ENCODE measurements at regions not wholly inside any gene's neighbourhood (a gene's known extent, or its start where the extent isn't known, plus 50 kb on each side); places are given as distances from the start of the nearest gene placed in this dataset.

GRCh38 chr13:31853643-31854326, 114.5 kb downstream of the RXFP2 start:
- H3K14ac ChIP-seq (replicated peaks; ENCODE audit: low read depth, low read length), result no peak overlapping the region
- no peaks in the 10 kb centered on the region for H3K36me3 ChIP-seq (ENCODE audit: control insufficient read depth, insufficient read depth, low read length)
- H3K4me2 ChIP-seq (ENCODE audit: low read depth, low read length), result no peak overlapping the region
- BruUV-seq (replicated peaks), result no TSS peak
- H4K20me1 ChIP-seq (ENCODE audit: insufficient read depth, low read length), result no peaks in the 10 kb centered on the region
- CTCF ChIA-PET, result no interaction called here
- no peak overlapping the region for H3K27ac ChIP-seq (ENCODE audit: insufficient read depth, low read length)
- H4K8ac ChIP-seq (ENCODE audit: low read depth in 2 of 2, low read length in 2 of 2), result no peak overlapping the region
- H3K9me3 ChIP-seq (ENCODE audit: control insufficient read depth, insufficient read depth, low read length), result no peaks in the 10 kb centered on the region
- no peaks in the 10 kb centered on the region for H3K9me1 ChIP-seq (ENCODE audit: insufficient read depth, low read length)
- ATAC-seq (ENCODE audit: low read depth) (no peak), DNase-seq (no peak)
- no peak overlapping the region for H4K5ac ChIP-seq (ENCODE audit: low read depth, low read length)
- H3K79me1 ChIP-seq (ENCODE audit: low read depth in 1 of 2, low read length in 2 of 2), result no peaks in the 10 kb centered on the region
- H2BK20ac ChIP-seq (ENCODE audit: low read depth, low read length), result no peak overlapping the region
- no peak overlapping the region for H2BK15ac ChIP-seq (ENCODE audit: low read depth, low read length)
- no peak overlapping the region for H4K91ac ChIP-seq (ENCODE audit: insufficient read depth, low read depth, low read length)
- no peak overlapping the region for H2AFZ ChIP-seq (replicated peaks; ENCODE audit: low read length, poor library complexity)
- POLR2A ChIA-PET (ENCODE audit: unreplicated experiment), result interaction anchor here (0.6 kb wide), 1 partner anchor 14 kb away, joined by 3 read pairs; no protein-coding TSS in a partner anchor
- no peaks in the 10 kb centered on the region for H3K4me1 ChIP-seq (ENCODE audit: control insufficient read depth, insufficient read depth, low read length)
- no peak overlapping the region for H2AK5ac ChIP-seq (ENCODE audit: low read depth, low read length)
- H3K23ac ChIP-seq (ENCODE audit: low read depth, low read length), result no peak overlapping the region
- no peak overlapping the region for H2AK9ac ChIP-seq (replicated peaks; ENCODE audit: low read depth, low read length, poor library complexity)
- no peak overlapping the region for H3K9ac ChIP-seq (ENCODE audit: low read depth, low read length)
- intact Hi-C loops (cut with micrococcal nuclease), result no loop called here
- H3K27me3 ChIP-seq (ENCODE audit: control insufficient read depth, insufficient read depth, low read length), result peaks cover 25% of the 10 kb centered on the region
- no peak for TF ChIP-seq POLR2A (IDR thresholded peaks at IDR 0.05; ENCODE audit: low read depth, low read length)
- TF ChIP-seq RCOR1 (IDR thresholded peaks at IDR 0.05; ENCODE audit: insufficient replicate concordance, low read length), result no peak
- no peak for TF ChIP-seq RFX5 (IDR thresholded peaks at IDR 0.05; ENCODE audit: low read depth, low read length)
- no peak for TF ChIP-seq NFE2L2 (IDR thresholded peaks at IDR 0.05; ENCODE audit: low read depth, low read length)
- no peak for TF ChIP-seq CEBPB (IDR thresholded peaks at IDR 0.05; ENCODE audit: low read depth, low read length)
- no peak for TF ChIP-seq MAFK (IDR thresholded peaks at IDR 0.05; ENCODE audit: low read depth, low read length)
- no peak for TF ChIP-seq FOS (IDR thresholded peaks at IDR 0.05; ENCODE audit: low read depth, low read length)
- no peak for TF ChIP-seq CTCF (conservative IDR thresholded peaks at IDR 0.05; ENCODE audit: low read depth, low read length)
- no peak for TF ChIP-seq SMC3 (IDR thresholded peaks at IDR 0.05; ENCODE audit: low read depth, low read length)
- no peak for TF ChIP-seq USF2 (IDR thresholded peaks at IDR 0.05; ENCODE audit: low read depth, low read length)
- no peak for TF ChIP-seq MXI1 (IDR thresholded peaks at IDR 0.05; ENCODE audit: borderline replicate concordance, low read depth, low read length)
- no peak for TF ChIP-seq BHLHE40 (IDR thresholded peaks at IDR 0.05; ENCODE audit: low read depth, low read length)
- no peak for TF ChIP-seq RAD21 (IDR thresholded peaks at IDR 0.05; ENCODE audit: low read length)
- no peak for TF ChIP-seq CHD1 (IDR thresholded peaks at IDR 0.05; ENCODE audit: low read depth, low read length)
- no peak for TF ChIP-seq MAZ (IDR thresholded peaks at IDR 0.05; ENCODE audit: borderline replicate concordance, low read depth, low read length)
- TF ChIP-seq, protein P1, sequence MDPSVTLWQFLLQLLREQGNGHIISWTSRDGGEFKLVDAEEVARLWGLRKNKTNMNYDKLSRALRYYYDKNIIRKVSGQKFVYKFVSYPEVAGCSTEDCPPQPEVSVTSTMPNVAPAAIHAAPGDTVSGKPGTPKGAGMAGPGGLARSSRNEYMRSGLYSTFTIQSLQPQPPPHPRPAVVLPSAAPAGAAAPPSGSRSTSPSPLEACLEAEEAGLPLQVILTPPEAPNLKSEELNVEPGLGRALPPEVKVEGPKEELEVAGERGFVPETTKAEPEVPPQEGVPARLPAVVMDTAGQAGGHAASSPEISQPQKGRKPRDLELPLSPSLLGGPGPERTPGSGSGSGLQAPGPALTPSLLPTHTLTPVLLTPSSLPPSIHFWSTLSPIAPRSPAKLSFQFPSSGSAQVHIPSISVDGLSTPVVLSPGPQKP (IDR thresholded peaks at IDR 0.05; ENCODE audit: borderline replicate concordance, low read depth, low read length), result no peak
- 88% methylated on average over 1 of the region's 6 CpGs; no CpG with 5 or more reads in 1 of the 2 experiments for WGBS, 2 experiments (ENCODE audit: extremely low coverage in 2 of 2, insufficient read length in 1 of 2)
- H2BK5ac ChIP-seq (ENCODE audit: low read depth, low read length, poor library complexity, severe bottlenecking), result no peak overlapping the region
- no peak overlapping the region for H2BK120ac ChIP-seq (ENCODE audit: low read depth, low read length)
- no peak overlapping the region for H3K18ac ChIP-seq (ENCODE audit: low read depth, low read length)
- in situ Hi-C loops (cut with MboI; ENCODE audit: low sequenced_read_pairs), result no loop called here
- dilution Hi-C loops (cut with HindIII; ENCODE audit: low sequenced_read_pairs, unreplicated experiment), result no loop called here
- no peak overlapping the region for H3K56ac ChIP-seq (ENCODE audit: extremely low read depth, insufficient read depth, low read length)
- no peak overlapping the region for H3K4me3 ChIP-seq (ENCODE audit: insufficient read depth, low read depth, low read length)
- H3K4ac ChIP-seq (ENCODE audit: low read depth, low read length), result no peak overlapping the region
